ENCODE measurements at regions not wholly inside any gene's neighbourhood (a gene's known extent, or its start where the extent isn't known, plus 50 kb on each side); places are given as distances from the start of the nearest gene placed in this dataset.

DNA sequence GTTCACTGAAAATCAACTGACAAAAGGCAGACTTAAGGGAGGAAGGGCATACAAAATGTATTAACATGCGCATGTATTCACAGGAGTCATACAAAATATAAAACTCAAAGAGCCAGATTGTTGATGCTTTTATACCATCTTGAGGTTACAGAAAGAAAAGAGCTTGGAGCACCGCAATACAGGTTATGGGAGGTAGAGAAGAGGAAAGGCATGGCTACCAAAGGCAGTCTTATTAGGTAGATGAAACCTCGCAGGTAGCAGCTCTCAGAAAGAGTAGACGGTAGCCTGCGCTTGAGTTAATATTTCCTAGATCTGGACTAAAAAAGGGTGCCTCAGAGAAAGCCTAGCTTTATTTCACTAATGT, 69.0 kb upstream of the DHRS4 start:
- Histone ChIP-seq H4K5ac (ENCODE audit: low read depth, low read length) (no peak overlapping the region), H2AFZ (replicated peaks; ENCODE audit: low read length, poor library complexity) (no peak overlapping the region), H4K91ac (ENCODE audit: insufficient read depth, low read depth, low read length) (no peak overlapping the region), H3K27me3 (ENCODE audit: control insufficient read depth, insufficient read depth, low read length) (no peaks in the 10 kb centered on the region), H2BK20ac (ENCODE audit: low read depth, low read length) (no peak overlapping the region), H3K4me1 (ENCODE audit: control insufficient read depth, insufficient read depth, low read length) (no peaks in the 10 kb centered on the region), H3K18ac (ENCODE audit: low read depth, low read length) (no peak overlapping the region), H3K9me1 (ENCODE audit: insufficient read depth, low read length) (no peaks in the 10 kb centered on the region), H3K4me3 (ENCODE audit: insufficient read depth, low read depth, low read length) (no peak overlapping the region), H2BK120ac (ENCODE audit: low read depth, low read length) (no peak overlapping the region), H2BK15ac (ENCODE audit: low read depth, low read length) (no peak overlapping the region), H3K4me2 (ENCODE audit: low read depth, low read length) (no peak overlapping the region), H4K8ac (ENCODE audit: low read depth in 2 of 2, low read length in 2 of 2) (no peak overlapping the region), H3K14ac (replicated peaks; ENCODE audit: low read depth, low read length) (no peak overlapping the region), H4K20me1 (ENCODE audit: insufficient read depth, low read length) (no peaks in the 10 kb centered on the region), H3K23ac (ENCODE audit: low read depth, low read length) (no peak overlapping the region), H3K4ac (ENCODE audit: low read depth, low read length) (no peak overlapping the region), H2BK5ac (ENCODE audit: low read depth, low read length, poor library complexity, severe bottlenecking) (no peak overlapping the region), H2AK9ac (replicated peaks; ENCODE audit: low read depth, low read length, poor library complexity) (no peak overlapping the region), H3K9me3 (ENCODE audit: control insufficient read depth, insufficient read depth, low read length) (no peaks in the 10 kb centered on the region), H3K79me1 (ENCODE audit: low read depth in 1 of 2, low read length in 2 of 2) (no peaks in the 10 kb centered on the region), H3K56ac (ENCODE audit: extremely low read depth, insufficient read depth, low read length) (no peak overlapping the region), H2AK5ac (ENCODE audit: low read depth, low read length) (no peak overlapping the region), H3K27ac (ENCODE audit: insufficient read depth, low read length) (no peak overlapping the region), H3K9ac (ENCODE audit: low read depth, low read length) (no peak overlapping the region), H3K36me3 (ENCODE audit: control insufficient read depth, insufficient read depth, low read length) (no peaks in the 10 kb centered on the region)
- no peak for DNase-seq
- no peak for ATAC-seq (ENCODE audit: low read depth)
- POLR2A ChIA-PET (ENCODE audit: unreplicated experiment) = no interaction called here
- BruUV-seq (replicated peaks) = no TSS peak
- TF ChIP-seq CEBPB (IDR thresholded peaks at IDR 0.05; ENCODE audit: low read depth, low read length) (no peak), RFX5 (IDR thresholded peaks at IDR 0.05; ENCODE audit: low read depth, low read length) (no peak), MXI1 (IDR thresholded peaks at IDR 0.05; ENCODE audit: borderline replicate concordance, low read depth, low read length) (no peak), RCOR1 (IDR thresholded peaks at IDR 0.05; ENCODE audit: insufficient replicate concordance, low read length) (no peak), BHLHE40 (IDR thresholded peaks at IDR 0.05; ENCODE audit: low read depth, low read length) (no peak), SMC3 (IDR thresholded peaks at IDR 0.05; ENCODE audit: low read depth, low read length) (no peak), NFE2L2 (IDR thresholded peaks at IDR 0.05; ENCODE audit: low read depth, low read length) (no peak), MAFK (IDR thresholded peaks at IDR 0.05; ENCODE audit: low read depth, low read length) (no peak), MAZ (IDR thresholded peaks at IDR 0.05; ENCODE audit: borderline replicate concordance, low read depth, low read length) (no peak), CHD1 (IDR thresholded peaks at IDR 0.05; ENCODE audit: low read depth, low read length) (no peak), POLR2A (IDR thresholded peaks at IDR 0.05; ENCODE audit: low read depth, low read length) (no peak), FOS (IDR thresholded peaks at IDR 0.05; ENCODE audit: low read depth, low read length) (no peak), RAD21 (IDR thresholded peaks at IDR 0.05; ENCODE audit: low read length) (no peak)
- TF ChIP-seq, protein P1, sequence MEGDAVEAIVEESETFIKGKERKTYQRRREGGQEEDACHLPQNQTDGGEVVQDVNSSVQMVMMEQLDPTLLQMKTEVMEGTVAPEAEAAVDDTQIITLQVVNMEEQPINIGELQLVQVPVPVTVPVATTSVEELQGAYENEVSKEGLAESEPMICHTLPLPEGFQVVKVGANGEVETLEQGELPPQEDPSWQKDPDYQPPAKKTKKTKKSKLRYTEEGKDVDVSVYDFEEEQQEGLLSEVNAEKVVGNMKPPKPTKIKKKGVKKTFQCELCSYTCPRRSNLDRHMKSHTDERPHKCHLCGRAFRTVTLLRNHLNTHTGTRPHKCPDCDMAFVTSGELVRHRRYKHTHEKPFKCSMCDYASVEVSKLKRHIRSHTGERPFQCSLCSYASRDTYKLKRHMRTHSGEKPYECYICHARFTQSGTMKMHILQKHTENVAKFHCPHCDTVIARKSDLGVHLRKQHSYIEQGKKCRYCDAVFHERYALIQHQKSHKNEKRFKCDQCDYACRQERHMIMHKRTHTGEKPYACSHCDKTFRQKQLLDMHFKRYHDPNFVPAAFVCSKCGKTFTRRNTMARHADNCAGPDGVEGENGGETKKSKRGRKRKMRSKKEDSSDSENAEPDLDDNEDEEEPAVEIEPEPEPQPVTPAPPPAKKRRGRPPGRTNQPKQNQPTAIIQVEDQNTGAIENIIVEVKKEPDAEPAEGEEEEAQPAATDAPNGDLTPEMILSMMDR (conservative IDR thresholded peaks at IDR 0.05; ENCODE audit: low read depth, low read length) = no peak
- TF ChIP-seq, protein P2, sequence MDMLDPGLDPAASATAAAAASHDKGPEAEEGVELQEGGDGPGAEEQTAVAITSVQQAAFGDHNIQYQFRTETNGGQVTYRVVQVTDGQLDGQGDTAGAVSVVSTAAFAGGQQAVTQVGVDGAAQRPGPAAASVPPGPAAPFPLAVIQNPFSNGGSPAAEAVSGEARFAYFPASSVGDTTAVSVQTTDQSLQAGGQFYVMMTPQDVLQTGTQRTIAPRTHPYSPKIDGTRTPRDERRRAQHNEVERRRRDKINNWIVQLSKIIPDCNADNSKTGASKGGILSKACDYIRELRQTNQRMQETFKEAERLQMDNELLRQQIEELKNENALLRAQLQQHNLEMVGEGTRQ (IDR thresholded peaks at IDR 0.05; ENCODE audit: low read depth, low read length) = no peak
- TF ChIP-seq, protein P3, sequence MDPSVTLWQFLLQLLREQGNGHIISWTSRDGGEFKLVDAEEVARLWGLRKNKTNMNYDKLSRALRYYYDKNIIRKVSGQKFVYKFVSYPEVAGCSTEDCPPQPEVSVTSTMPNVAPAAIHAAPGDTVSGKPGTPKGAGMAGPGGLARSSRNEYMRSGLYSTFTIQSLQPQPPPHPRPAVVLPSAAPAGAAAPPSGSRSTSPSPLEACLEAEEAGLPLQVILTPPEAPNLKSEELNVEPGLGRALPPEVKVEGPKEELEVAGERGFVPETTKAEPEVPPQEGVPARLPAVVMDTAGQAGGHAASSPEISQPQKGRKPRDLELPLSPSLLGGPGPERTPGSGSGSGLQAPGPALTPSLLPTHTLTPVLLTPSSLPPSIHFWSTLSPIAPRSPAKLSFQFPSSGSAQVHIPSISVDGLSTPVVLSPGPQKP (IDR thresholded peaks at IDR 0.05; ENCODE audit: borderline replicate concordance, low read depth, low read length) = no peak
- dilution Hi-C loops (cut with HindIII; ENCODE audit: low sequenced_read_pairs, unreplicated experiment) = no loop called here
- intact Hi-C loops (cut with micrococcal nuclease) = no loop called here
- CTCF ChIA-PET = no interaction called here
- in situ Hi-C loops (cut with MboI; ENCODE audit: low sequenced_read_pairs) = no loop called here
- 50% methylated on average over 1 of the region's 5 CpGs; no CpG with 5 or more reads in 1 of the 2 experiments for WGBS, 2 experiments (ENCODE audit: extremely low coverage in 2 of 2, insufficient read length in 1 of 2)

All from IMR-90 (cell line).